ENCODE measurements at regions not wholly inside any gene's neighbourhood (a gene's known extent, or its start where the extent isn't known, plus 50 kb on each side); places are given as distances from the start of the nearest gene placed in this dataset.

- H3K4me3 ChIP-seq = no peak overlapping the region
- no peak for ATAC-seq
- H3K36me3 ChIP-seq (ENCODE audit: control insufficient read depth in 2 of 2, insufficient read depth in 2 of 2, low read length in 1 of 2) = no peaks in the 10 kb centered on the region
- no peak overlapping the region for H3K4me2 ChIP-seq (ENCODE audit: control insufficient read depth, insufficient read depth)
- FAIRE-seq = no peak
- H3K27me3 ChIP-seq (replicated peaks in 1 of 2; ENCODE audit: control insufficient read depth in 2 of 2, insufficient read depth in 2 of 2, low read length in 1 of 2) = no peaks in the 10 kb centered on the region
- TF ChIP-seq, protein P1, sequence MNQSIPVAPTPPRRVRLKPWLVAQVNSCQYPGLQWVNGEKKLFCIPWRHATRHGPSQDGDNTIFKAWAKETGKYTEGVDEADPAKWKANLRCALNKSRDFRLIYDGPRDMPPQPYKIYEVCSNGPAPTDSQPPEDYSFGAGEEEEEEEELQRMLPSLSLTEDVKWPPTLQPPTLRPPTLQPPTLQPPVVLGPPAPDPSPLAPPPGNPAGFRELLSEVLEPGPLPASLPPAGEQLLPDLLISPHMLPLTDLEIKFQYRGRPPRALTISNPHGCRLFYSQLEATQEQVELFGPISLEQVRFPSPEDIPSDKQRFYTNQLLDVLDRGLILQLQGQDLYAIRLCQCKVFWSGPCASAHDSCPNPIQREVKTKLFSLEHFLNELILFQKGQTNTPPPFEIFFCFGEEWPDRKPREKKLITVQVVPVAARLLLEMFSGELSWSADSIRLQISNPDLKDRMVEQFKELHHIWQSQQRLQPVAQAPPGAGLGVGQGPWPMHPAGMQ (IDR thresholded peaks at IDR 0.05; ENCODE audit: borderline replicate concordance) = no peak
- TF ChIP-seq REST (IDR thresholded peaks at IDR 0.05; ENCODE audit: low read depth, low read length) = no peak
- TF ChIP-seq, protein P2, sequence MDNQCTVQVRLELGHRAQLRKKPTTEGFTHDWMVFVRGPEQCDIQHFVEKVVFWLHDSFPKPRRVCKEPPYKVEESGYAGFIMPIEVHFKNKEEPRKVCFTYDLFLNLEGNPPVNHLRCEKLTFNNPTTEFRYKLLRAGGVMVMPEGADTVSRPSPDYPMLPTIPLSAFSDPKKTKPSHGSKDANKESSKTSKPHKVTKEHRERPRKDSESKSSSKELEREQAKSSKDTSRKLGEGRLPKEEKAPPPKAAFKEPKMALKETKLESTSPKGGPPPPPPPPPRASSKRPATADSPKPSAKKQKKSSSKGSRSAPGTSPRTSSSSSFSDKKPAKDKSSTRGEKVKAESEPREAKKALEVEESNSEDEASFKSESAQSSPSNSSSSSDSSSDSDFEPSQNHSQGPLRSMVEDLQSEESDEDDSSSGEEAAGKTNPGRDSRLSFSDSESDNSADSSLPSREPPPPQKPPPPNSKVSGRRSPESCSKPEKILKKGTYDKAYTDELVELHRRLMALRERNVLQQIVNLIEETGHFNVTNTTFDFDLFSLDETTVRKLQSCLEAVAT (IDR thresholded peaks at IDR 0.05) = no peak
- no peak for TF ChIP-seq FOS (IDR thresholded peaks at IDR 0.05; ENCODE audit: borderline replicate concordance, extremely low read depth, insufficient read length)
- TF ChIP-seq GABPA (IDR thresholded peaks at IDR 0.05; ENCODE audit: low read depth) = no peak
- TF ChIP-seq STAT1 (conservative IDR thresholded peaks at IDR 0.05) = no peak
- TF ChIP-seq ETV6 (conservative IDR thresholded peaks at IDR 0.05 in 1 of 2, IDR thresholded peaks at IDR 0.05 in 1 of 2; ENCODE audit: borderline replicate concordance in 1 of 2, low read depth in 1 of 2) = no peak
- H3K79me2 ChIP-seq (ENCODE audit: control insufficient read depth, insufficient read depth, low read length) = no peaks in the 10 kb centered on the region
- H2AFZ ChIP-seq (ENCODE audit: control insufficient read depth, low read depth, low read length) = no peak overlapping the region
- DNase-seq (ENCODE audit: low read depth, low spot score) = no peak
- ChIA-PET CTCF (no interaction called here), POLR2A (no interaction called here), RAD21 (ENCODE audit: unreplicated experiment) (no interaction called here), SMC1A (ENCODE audit: uncharacterized antibody, unreplicated experiment) (no interaction called here)
- no peaks in the 10 kb centered on the region for H3K9me3 ChIP-seq (replicated peaks; ENCODE audit: control insufficient read depth, insufficient read depth, low read length)
- intact Hi-C loops (cut with micrococcal nuclease; ENCODE audit: unreplicated experiment) (no loop called here), in situ Hi-C loops (cut with MboI) (no loop called here)
- no peaks in the 10 kb centered on the region for H4K20me1 ChIP-seq (ENCODE audit: control insufficient read depth, insufficient read depth)
- no peak overlapping the region for H3K27ac ChIP-seq (ENCODE audit: control insufficient read depth, insufficient read depth)
- WGBS (ENCODE audit: insufficient coverage, insufficient replicate concordance, low lambda C conversion rate, missing lambda C conversion rate) = 6% methylated on average over 2 of the region's 2 CpGs
- no TSS peak for BruUV-seq (replicated peaks)
- H3K9ac ChIP-seq (ENCODE audit: control insufficient read depth, insufficient read depth, low read length) = no peak overlapping the region
- no peaks in the 10 kb centered on the region for H3K4me1 ChIP-seq (ENCODE audit: control insufficient read depth, insufficient read depth, low read length)
Observed at GRCh38 chr9:80030801-80031200, 459.0 kb downstream of the TLE4 start.

Data from GM12878 (cell line).